ENCODE measurements at regions not wholly inside any gene's neighbourhood (a gene's known extent, or its start where the extent isn't known, plus 50 kb on each side); places are given as distances from the start of the nearest gene placed in this dataset.

DNA sequence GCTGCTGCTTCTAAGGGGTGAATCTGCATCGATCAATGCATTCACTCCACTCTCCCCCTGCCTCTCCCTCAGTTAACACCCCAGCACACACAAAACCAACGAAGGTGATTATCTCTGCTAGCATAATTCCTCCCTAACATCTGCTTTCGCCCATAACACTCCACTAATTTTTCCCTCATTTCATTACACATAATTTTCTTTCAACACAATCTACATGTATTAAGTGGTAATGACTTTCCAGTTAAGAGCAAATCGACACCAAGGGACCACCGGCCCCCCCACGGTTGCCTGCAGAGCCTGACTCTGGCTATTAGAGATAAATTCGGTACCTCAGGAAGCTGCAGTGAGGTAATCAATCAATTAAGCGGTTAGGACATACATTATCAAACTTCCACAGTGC is 1115.6 kb downstream of the BCL11B start:
- WGBS (ENCODE audit: extremely low coverage, insufficient coverage, insufficient read length): 100% methylated on average over 1 of the region's 8 CpGs

DNA sequence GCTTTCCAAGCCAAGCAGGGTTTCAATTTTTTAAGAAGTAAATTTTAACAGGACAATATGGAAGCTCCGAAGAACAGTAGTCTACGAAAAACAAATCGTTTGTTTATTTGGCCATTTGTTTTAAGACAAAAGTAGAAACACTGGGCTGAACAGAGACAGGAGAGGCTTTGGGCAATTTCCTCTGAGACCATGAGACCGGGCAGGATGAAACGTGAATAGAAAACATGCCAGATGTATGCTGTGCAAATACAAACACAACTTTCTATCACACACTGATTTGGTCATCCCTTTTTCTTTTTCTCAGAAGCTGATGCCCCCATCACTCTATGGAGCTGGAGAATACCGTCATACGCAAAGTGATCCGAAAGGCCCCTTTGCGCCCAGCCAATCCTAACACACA is 1111.1 kb downstream of the BCL11B start:
- no peaks in the 10 kb centered on the region for H3K79me1 ChIP-seq (ENCODE audit: low read length)
- no CpG with 5 or more reads among the region's 9 CpGs for WGBS (ENCODE audit: extremely low coverage, insufficient coverage, insufficient read length)
- H3K36me3 ChIP-seq (ENCODE audit: control insufficient read depth in 1 of 2, insufficient read depth in 2 of 2, low read length in 2 of 2): no peaks in the 10 kb centered on the region
- no peak overlapping the region for H3K4me2 ChIP-seq (ENCODE audit: low read length)
- peak overlapping the region; percentile 38 for H3K9ac ChIP-seq (ENCODE audit: low read length)
- H3K9me3 ChIP-seq (ENCODE audit: insufficient read depth, low read depth, low read length): no peaks in the 10 kb centered on the region
- no peak overlapping the region for H4K8ac ChIP-seq (ENCODE audit: low read depth, low read length)
- no peak overlapping the region for H3K4me3 ChIP-seq (ENCODE audit: low read depth, low read length)
- H3K27ac ChIP-seq (ENCODE audit: low read depth, low read length): no peak overlapping the region
- no peak overlapping the region for H3K14ac ChIP-seq (ENCODE audit: low read length)
- H2AFZ ChIP-seq (ENCODE audit: insufficient read depth, low read length, poor library complexity): no peak overlapping the region
- no peak overlapping the region for H3K23ac ChIP-seq (ENCODE audit: low read length)
- no peaks in the 10 kb centered on the region for H3K79me2 ChIP-seq (ENCODE audit: control insufficient read depth, insufficient read depth, low read length, poor library complexity)
- H3K4ac ChIP-seq (ENCODE audit: low read depth, low read length): no peak overlapping the region
- DNase-seq: no peak
- no peak overlapping the region for H4K12ac ChIP-seq (ENCODE audit: low read depth, low read length)
- H3K4me1 ChIP-seq (ENCODE audit: control insufficient read depth in 1 of 2, insufficient read depth in 2 of 2, low read length in 2 of 2): no peaks in the 10 kb centered on the region
- H3K27me3 ChIP-seq (ENCODE audit: insufficient read depth, low read length): no peaks in the 10 kb centered on the region
- H3K18ac ChIP-seq (ENCODE audit: low read length): no peak overlapping the region
- H4K91ac ChIP-seq (ENCODE audit: low read depth, low read length): no peak overlapping the region
- no peak overlapping the region for H2AK5ac ChIP-seq (ENCODE audit: low read length)
- H2BK12ac ChIP-seq (ENCODE audit: low read length): no peak overlapping the region
- H2BK5ac ChIP-seq (ENCODE audit: low read depth, low read length, poor library complexity): no peak overlapping the region
- no peak overlapping the region for H2BK120ac ChIP-seq (ENCODE audit: insufficient read depth, low read length, poor library complexity)

More for the DNA sequence above, 1115.6 kb downstream of the BCL11B start:
- Histone ChIP-seq H3K9ac (ENCODE audit: low read length) (no peak overlapping the region), H3K79me1 (ENCODE audit: low read length) (no peaks in the 10 kb centered on the region), H3K27me3 (ENCODE audit: insufficient read depth, low read length) (no peaks in the 10 kb centered on the region), H4K12ac (ENCODE audit: low read depth, low read length) (no peak overlapping the region), H2AK5ac (ENCODE audit: low read length) (no peak overlapping the region), H4K91ac (ENCODE audit: low read depth, low read length) (no peak overlapping the region), H3K79me2 (ENCODE audit: control insufficient read depth, insufficient read depth, low read length, poor library complexity) (no peaks in the 10 kb centered on the region), H2BK120ac (ENCODE audit: insufficient read depth, low read length, poor library complexity) (no peak overlapping the region), H3K36me3 (ENCODE audit: control insufficient read depth in 1 of 2, insufficient read depth in 2 of 2, low read length in 2 of 2) (no peaks in the 10 kb centered on the region), H3K4ac (ENCODE audit: low read depth, low read length) (no peak overlapping the region), H2BK5ac (ENCODE audit: low read depth, low read length, poor library complexity) (no peak overlapping the region), H3K23ac (ENCODE audit: low read length) (no peak overlapping the region), H2AFZ (ENCODE audit: insufficient read depth, low read length, poor library complexity) (no peak overlapping the region), H4K8ac (ENCODE audit: low read depth, low read length) (no peak overlapping the region), H3K18ac (ENCODE audit: low read length) (no peak overlapping the region), H3K9me3 (ENCODE audit: insufficient read depth, low read depth, low read length) (no peaks in the 10 kb centered on the region), H3K4me2 (ENCODE audit: low read length) (no peak overlapping the region), H3K27ac (ENCODE audit: low read depth, low read length) (no peak overlapping the region), H3K4me3 (ENCODE audit: low read depth, low read length) (no peak overlapping the region), H3K14ac (ENCODE audit: low read length) (no peak overlapping the region), H2BK12ac (ENCODE audit: low read length) (no peak overlapping the region), H3K4me1 (ENCODE audit: control insufficient read depth in 1 of 2, insufficient read depth in 2 of 2, low read length in 2 of 2) (no peaks in the 10 kb centered on the region)
- DNase-seq: no peak

DNA sequence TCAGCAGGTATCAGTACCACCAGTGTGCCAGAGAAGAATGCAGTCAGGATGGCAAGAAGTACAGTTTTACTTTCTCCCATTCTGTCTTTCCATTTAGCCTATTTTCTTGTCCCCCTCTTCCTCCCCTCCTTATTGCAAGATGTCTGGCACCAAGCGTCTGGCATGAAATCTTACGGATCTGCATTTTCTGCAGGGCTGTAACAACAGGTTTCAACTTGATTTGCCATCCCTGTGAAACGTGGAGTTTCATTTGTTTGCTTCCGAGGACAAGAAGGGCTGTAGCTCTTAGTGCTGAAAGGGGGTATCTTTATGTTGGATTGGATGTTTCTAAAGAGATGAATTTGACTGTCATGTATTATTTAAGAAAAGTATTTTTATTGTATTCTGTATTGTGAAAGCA is 1110.6 kb downstream of the BCL11B start:
- H2BK120ac ChIP-seq (ENCODE audit: insufficient read depth, low read length, poor library complexity): no peak overlapping the region
- H3K4me3 ChIP-seq (ENCODE audit: low read depth, low read length): no peak overlapping the region
- H3K27me3 ChIP-seq (ENCODE audit: insufficient read depth, low read length): no peaks in the 10 kb centered on the region
- no peak overlapping the region for H2AK5ac ChIP-seq (ENCODE audit: low read length)
- H3K14ac ChIP-seq (ENCODE audit: low read length): no peak overlapping the region
- H3K27ac ChIP-seq (ENCODE audit: low read depth, low read length): no peak overlapping the region
- H3K4me2 ChIP-seq (ENCODE audit: low read length): no peak overlapping the region
- H2BK5ac ChIP-seq (ENCODE audit: low read depth, low read length, poor library complexity): no peak overlapping the region
- H4K91ac ChIP-seq (ENCODE audit: low read depth, low read length): no peak overlapping the region
- DNase-seq: no peak
- no CpG with 5 or more reads among the region's 4 CpGs for WGBS (ENCODE audit: extremely low coverage, insufficient coverage, insufficient read length)
- no peaks in the 10 kb centered on the region for H3K9me3 ChIP-seq (ENCODE audit: insufficient read depth, low read depth, low read length)
- H3K18ac ChIP-seq (ENCODE audit: low read length): no peak overlapping the region
- no peak overlapping the region for H4K12ac ChIP-seq (ENCODE audit: low read depth, low read length)
- no peaks in the 10 kb centered on the region for H3K4me1 ChIP-seq (ENCODE audit: control insufficient read depth in 1 of 2, insufficient read depth in 2 of 2, low read length in 2 of 2)
- no peak overlapping the region for H3K9ac ChIP-seq (ENCODE audit: low read length)
- H3K79me1 ChIP-seq (ENCODE audit: low read length): no peaks in the 10 kb centered on the region
- no peaks in the 10 kb centered on the region for H3K79me2 ChIP-seq (ENCODE audit: control insufficient read depth, insufficient read depth, low read length, poor library complexity)
- no peak overlapping the region for H2BK12ac ChIP-seq (ENCODE audit: low read length)
- H3K4ac ChIP-seq (ENCODE audit: low read depth, low read length): no peak overlapping the region
- H4K8ac ChIP-seq (ENCODE audit: low read depth, low read length): no peak overlapping the region
- H3K23ac ChIP-seq (ENCODE audit: low read length): no peak overlapping the region
- H2AFZ ChIP-seq (ENCODE audit: insufficient read depth, low read length, poor library complexity): no peak overlapping the region
- H3K36me3 ChIP-seq (ENCODE audit: control insufficient read depth in 1 of 2, insufficient read depth in 2 of 2, low read length in 2 of 2): no peaks in the 10 kb centered on the region

DNA sequence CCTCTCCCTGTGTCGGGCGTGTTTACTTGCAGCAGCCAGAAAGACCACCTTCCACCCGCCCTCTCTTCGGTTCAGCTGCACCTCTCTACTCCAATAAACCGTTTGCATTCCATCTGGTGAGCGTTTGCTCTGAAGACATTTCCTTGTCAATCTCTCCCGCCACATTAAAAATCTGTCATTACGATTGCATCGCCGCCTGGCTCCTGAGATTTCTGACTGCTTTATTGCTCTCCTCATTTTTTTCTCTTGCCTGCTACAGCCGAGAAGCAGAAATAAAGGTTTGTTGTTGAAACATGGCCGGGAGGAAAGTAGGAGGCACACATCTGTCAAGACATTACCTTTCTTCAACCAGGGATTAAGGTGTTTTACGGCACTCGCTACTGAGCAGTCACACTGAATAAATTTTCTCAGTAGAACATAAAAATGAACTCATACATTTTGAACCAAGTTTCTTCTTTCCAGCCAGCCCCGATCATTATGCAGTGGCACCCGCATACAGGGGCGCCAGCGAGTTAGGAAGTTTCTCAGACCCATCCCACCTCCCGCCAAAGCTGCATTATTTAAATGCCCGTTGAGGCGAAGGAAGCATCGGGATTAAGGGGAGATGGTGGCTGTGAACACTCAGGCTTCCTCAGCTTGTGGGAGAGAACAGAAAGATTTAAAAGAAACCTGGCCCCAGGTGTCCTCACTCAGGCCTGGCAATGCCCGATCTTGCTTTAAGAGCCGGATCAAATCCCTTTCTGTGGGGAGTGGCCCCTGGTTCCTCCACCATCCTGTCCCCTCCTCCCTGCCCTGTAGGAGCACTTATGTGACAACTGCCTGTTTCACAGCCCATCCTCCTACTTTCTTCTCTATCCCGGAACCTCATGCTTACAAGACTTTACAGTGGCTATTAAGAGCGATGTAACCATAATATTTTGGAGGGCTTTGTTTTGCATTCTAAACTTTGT is 1108.9 kb downstream of the BCL11B start:
- H4K12ac ChIP-seq (ENCODE audit: low read depth, low read length): no peak overlapping the region

More for the DNA sequence above, 1108.9 kb downstream of the BCL11B start:
- H3K9me3 ChIP-seq (ENCODE audit: insufficient read depth, low read depth, low read length): no peaks in the 10 kb centered on the region
- no peaks in the 10 kb centered on the region for H3K27me3 ChIP-seq (ENCODE audit: insufficient read depth, low read length)
- H3K4me2 ChIP-seq (ENCODE audit: low read length): no peak overlapping the region
- no peak overlapping the region for H2AFZ ChIP-seq (ENCODE audit: insufficient read depth, low read length, poor library complexity)
- no CpG with 5 or more reads among the region's 26 CpGs for WGBS (ENCODE audit: extremely low coverage, insufficient coverage, insufficient read length)
- no peak overlapping the region for H3K9ac ChIP-seq (ENCODE audit: low read length)
- H3K4me1 ChIP-seq (ENCODE audit: control insufficient read depth in 1 of 2, insufficient read depth in 2 of 2, low read length in 2 of 2): no peaks in the 10 kb centered on the region
- H3K23ac ChIP-seq (ENCODE audit: low read length): no peak overlapping the region
- DNase-seq: no peak
- H2BK120ac ChIP-seq (ENCODE audit: insufficient read depth, low read length, poor library complexity): no peak overlapping the region
- no peak overlapping the region for H2BK5ac ChIP-seq (ENCODE audit: low read depth, low read length, poor library complexity)
- no peaks in the 10 kb centered on the region for H3K36me3 ChIP-seq (ENCODE audit: control insufficient read depth in 1 of 2, insufficient read depth in 2 of 2, low read length in 2 of 2)
- no peak overlapping the region for H3K18ac ChIP-seq (ENCODE audit: low read length)
- H3K4me3 ChIP-seq (ENCODE audit: low read depth, low read length): no peak overlapping the region
- H4K91ac ChIP-seq (ENCODE audit: low read depth, low read length): no peak overlapping the region
- no peak overlapping the region for H3K4ac ChIP-seq (ENCODE audit: low read depth, low read length)
- no peak overlapping the region for H2BK12ac ChIP-seq (ENCODE audit: low read length)
- no peak overlapping the region for H4K8ac ChIP-seq (ENCODE audit: low read depth, low read length)
- H3K79me1 ChIP-seq (ENCODE audit: low read length): no peaks in the 10 kb centered on the region
- no peaks in the 10 kb centered on the region for H3K79me2 ChIP-seq (ENCODE audit: control insufficient read depth, insufficient read depth, low read length, poor library complexity)
- H2AK5ac ChIP-seq (ENCODE audit: low read length): no peak overlapping the region
- no peak overlapping the region for H3K14ac ChIP-seq (ENCODE audit: low read length)
- no peak overlapping the region for H3K27ac ChIP-seq (ENCODE audit: low read depth, low read length)
